GM12878 (cell line): ENCODE measurements at regions not wholly inside any gene's neighbourhood (a gene's known extent, or its start where the extent isn't known, plus 50 kb on each side); places are given as distances from the start of the nearest gene placed in this dataset.

Experiments
- ATAC-seq: fragments of 200-7000 bp; cut with Tn5 transposase; 3 replicates; pipeline ENCODE4 v1.9.1; 2020; ENCODE audit warnings: mild to moderate bottlenecking, moderate library complexity
- BruUV-seq: library from RNA; stranded (reverse); fragments of 400-500 nt; replicated peaks from 2 replicates; lab custom pipeline; 2021; lab: Mats Ljungman, UMichigan
- CTCF ChIA-PET: fragments of 300-600 bp; sonication (Branson Sonifier 250); formaldehyde crosslinking; extraction: SDS; loops from one replicate; lab custom pipeline; 2021; ENCODE audit warnings: inconsistent platforms; lab: Yijun Ruan, JAX
- POLR2A ChIA-PET: fragments of 350-600 bp; formaldehyde crosslinking; extraction: SDS; loops from one replicate; lab custom pipeline; 2021; ENCODE audit warnings: inconsistent platforms; lab: Charles Lee
- RAD21 ChIA-PET: fragments of 300-600 bp; sonication (Branson Sonifier 250); formaldehyde crosslinking; loops from one replicate; lab custom pipeline; 2023; ENCODE audit warnings: antibody characterized with exemption; ENCODE audit not compliant: unreplicated experiment; lab: Charles Lee
- SMC1A ChIA-PET: fragments of 300-600 bp; sonication (Branson Sonifier 250); formaldehyde crosslinking; loops from one replicate; lab custom pipeline; 2023; ENCODE audit not compliant: unreplicated experiment, uncharacterized antibody; lab: Charles Lee
- DNase-seq: peaks from one replicate; pipeline ENCODE4 v3.0.0-alpha.2; 2011; ENCODE audit warnings: low read depth, low spot score
- FAIRE-seq: peaks from 3 replicates; lab custom pipeline; 2011; peaks lifted over from hg19 to GRCh38; lab: Jason Lieb, UNC
- H2AFZ ChIP-seq: 2 replicates; pipeline ENCODE4 v1.6.0; 2011; ENCODE audit warnings: low read depth, low read length, control low read depth; ENCODE audit not compliant: control insufficient read depth
- H3K27ac ChIP-seq: 2 replicates; pipeline ENCODE4 v1.5.1; 2011; ENCODE audit warnings: control low read depth; ENCODE audit not compliant: control insufficient read depth, insufficient read depth
- H3K27me3 ChIP-seq, 2 experiments: replicated peaks in 1 of 2; 2 replicates each; pipeline versions ENCODE4 v1.6.0 to v1.6.1; 2011; ENCODE audit warnings: low read length in 1 of 2; ENCODE audit not compliant: control insufficient read depth in 2 of 2, insufficient read depth in 2 of 2
- H3K36me3 ChIP-seq, 2 experiments: 2 replicates each; pipeline ENCODE4 v1.5.1; 2011; ENCODE audit warnings: low read length in 1 of 2; ENCODE audit not compliant: control insufficient read depth in 2 of 2, insufficient read depth in 2 of 2
- H3K4me1 ChIP-seq: 2 replicates; pipeline ENCODE4 v1.6.1; 2011; ENCODE audit warnings: mild to moderate bottlenecking, low read length, moderate library complexity, mixed read lengths; ENCODE audit not compliant: control insufficient read depth, insufficient read depth
- H3K4me2 ChIP-seq: 2 replicates; pipeline ENCODE4 v1.6.0; 2011; ENCODE audit warnings: control low read depth; ENCODE audit not compliant: control insufficient read depth, insufficient read depth
- H3K4me3 ChIP-seq: fragments of 200-600 bp; sonication (generic); 2 replicates; pipeline ENCODE4 v1.5.1; 2016
- H3K79me2 ChIP-seq: 2 replicates; pipeline ENCODE4 v1.6.0; 2011; ENCODE audit warnings: low read length; ENCODE audit not compliant: control insufficient read depth, insufficient read depth
- H3K9ac ChIP-seq: 2 replicates; pipeline ENCODE4 v1.8.0; 2011; ENCODE audit warnings: low read length, control low read depth, mixed read lengths; ENCODE audit not compliant: control insufficient read depth, insufficient read depth
- H3K9me3 ChIP-seq: replicated peaks from 3 replicates; pipeline ENCODE4 v1.5.1; 2011; ENCODE audit warnings: mild to moderate bottlenecking, low read length; ENCODE audit not compliant: control insufficient read depth, insufficient read depth
- H4K20me1 ChIP-seq: 2 replicates; pipeline ENCODE4 v1.6.0; 2011; ENCODE audit not compliant: control insufficient read depth, insufficient read depth
- BCL11A ChIP-seq: IDR thresholded peaks from 2 replicates; pipeline ENCODE4 v1.6.1; 2011; ENCODE audit warnings: low read depth, low read length
- DPF2 ChIP-seq: fragments of 450-650 bp; IDR thresholded peaks from 2 replicates; pipeline ENCODE4 v1.6.1; 2017; ENCODE audit warnings: mild to moderate bottlenecking
- FOXM1 ChIP-seq: IDR thresholded peaks from 2 replicates; pipeline ENCODE4 v1.6.1; 2012; ENCODE audit warnings: low read depth, mild to moderate bottlenecking, inconsistent platforms, low read length, moderate library complexity
- JUNB ChIP-seq: IDR thresholded peaks from 2 replicates; pipeline ENCODE4 v1.6.1; 2016; ENCODE audit warnings: antibody characterized with exemption, mild to moderate bottlenecking
- KLF5 ChIP-seq: fragments of 450-650 bp; IDR thresholded peaks from 2 replicates; pipeline ENCODE4 v1.6.1; 2014; ENCODE audit warnings: mild to moderate bottlenecking; ENCODE audit not compliant: partially characterized antibody
- NR2F1 ChIP-seq: fragments of 450-650 bp; conservative IDR thresholded peaks from 2 replicates; pipeline ENCODE4 v1.6.1; 2017; ENCODE audit warnings: mild to moderate bottlenecking
- PML ChIP-seq: IDR thresholded peaks from 2 replicates; pipeline ENCODE4 v1.6.1; 2012; ENCODE audit warnings: low read length, inconsistent platforms
- SIN3A ChIP-seq: IDR thresholded peaks from 2 replicates; pipeline ENCODE4 v1.6.1; 2012; ENCODE audit warnings: low read depth, low read length, improper control_type of control experiment
- SP1 ChIP-seq: IDR thresholded peaks from one replicate; pipeline ENCODE4 v1.6.1; 2011; ENCODE audit warnings: low read depth, low read length
- TBL1XR1 ChIP-seq: IDR thresholded peaks from 2 replicates; pipeline ENCODE4 v1.6.1; 2012; ENCODE audit warnings: low read depth, low read length, improper control_type of control experiment
- ZBED1 ChIP-seq: IDR thresholded peaks from 2 replicates; pipeline ENCODE4 v1.6.1; 2016; ENCODE audit warnings: borderline replicate concordance
- ZNF687 ChIP-seq: fragments of 450-650 bp; IDR thresholded peaks from 2 replicates; pipeline ENCODE4 v1.6.1; 2017; ENCODE audit warnings: mild to moderate bottlenecking, moderate library complexity
- WGBS: methylation state at CpG from one replicate; pipeline ENCODE4 v1.1.6; 2016; ENCODE audit warnings: low lambda C conversion rate; ENCODE audit not compliant: insufficient replicate concordance, insufficient coverage; ENCODE audit errors: missing lambda C conversion rate; 5-methylcytosine and 5-hydroxymethylcytosine counted together
- in situ Hi-C: fragments of 300-500 bp; cut with MboI; formaldehyde crosslinking; loops from 9 replicates; pipeline ENCODE4 v1.14.3; 2018; ENCODE audit warnings: mixed read lengths
- intact Hi-C: fragments of 100-400 bp; cut with micrococcal nuclease; formaldehyde crosslinking; loops from one replicate; pipeline ENCODE4 v1.14.2; 2022; ENCODE audit not compliant: unreplicated experiment
- TF ChIP-seq, protein P1 (sequence below): fragments of 450-650 bp; IDR thresholded peaks from 2 replicates; pipeline ENCODE4 v1.6.1; 2017; ENCODE audit warnings: low read depth, mild to moderate bottlenecking, moderate library complexity

GRCh38 chr13:79108914-79109643 lies 297.0 kb downstream of the RBM26 start:
- intact Hi-C loops (no loop called here), in situ Hi-C loops (no loop called here)
- H3K27me3 ChIP-seq, result no peaks in the 10 kb centered on the region
- peak overlapping the region; percentile 50 for H2AFZ ChIP-seq
- no peak overlapping the region for H3K4me3 ChIP-seq
- ChIA-PET CTCF (no interaction called here), SMC1A (interaction anchor here (1.5 kb wide), 1 partner anchor 11 kb away, joined by 3 read pairs; no protein-coding TSS in a partner anchor), POLR2A (no interaction called here), RAD21 (interaction anchor here (0.7 kb wide), 1 partner anchor 143 kb away, joined by 3 read pairs; no protein-coding TSS in a partner anchor)
- FAIRE-seq (no peak), DNase-seq (peak; percentile 16), ATAC-seq (peak; percentile 79)
- TF ChIP-seq DPF2 (0 out of 2 replicates have a peak, but pooled peaks have one; percentile 29), KLF5 (no peak), SP1 (no peak), NR2F1 (peak; percentile 91)
- no TSS peak for BruUV-seq
- no peaks in the 10 kb centered on the region for H3K36me3 ChIP-seq
- H3K4me1 ChIP-seq, result peaks cover 3% of the 10 kb centered on the region; the same call in 1 of the 2 replicates
- H3K27ac ChIP-seq, result no peak overlapping the region
- no peak overlapping the region for H3K9ac ChIP-seq
- H3K79me2 ChIP-seq, result no peaks in the 10 kb centered on the region
- H4K20me1 ChIP-seq, result no peaks in the 10 kb centered on the region
- H3K4me2 ChIP-seq, result peak overlapping the region; percentile 38
- WGBS, result 88% methylated on average over 1 of the region's 1 CpG
- H3K9me3 ChIP-seq, result no peaks in the 10 kb centered on the region

GRCh38 chr13:79098596-79098995 lies 307.5 kb downstream of the RBM26 start:
- BruUV-seq, result no TSS peak
- Histone ChIP-seq H2AFZ (no peak overlapping the region), H3K4me2 (no peak overlapping the region), H3K27ac (no peak overlapping the region), H3K9me3 (no peaks in the 10 kb centered on the region), H3K36me3 (no peaks in the 10 kb centered on the region), H4K20me1 (no peaks in the 10 kb centered on the region), H3K79me2 (no peaks in the 10 kb centered on the region), H3K27me3 (no peaks in the 10 kb centered on the region), H3K9ac (no peak overlapping the region), H3K4me1 (no peaks in the 10 kb centered on the region), H3K4me3 (no peak overlapping the region)
- ChIA-PET RAD21 (no interaction called here), SMC1A (interaction anchor here (1.0 to 1.9 kb wide), 5 partner anchors 11 to 163 kb away, joined by 3 to 5 read pairs (median 3); no protein-coding TSS in a partner anchor), CTCF (interaction anchor here (0.6 kb wide), 1 partner anchor 158 kb away, joined by 3 read pairs; no protein-coding TSS in a partner anchor), POLR2A (no interaction called here)
- no peak for ATAC-seq
- DNase-seq, result no peak
- in situ Hi-C loops, result no loop called here
- no peak for FAIRE-seq
- intact Hi-C loops, result no loop called here
- WGBS, result 35% methylated on average over 4 of the region's 4 CpGs
- no peak for TF ChIP-seq JUNB
- no peak for TF ChIP-seq ZNF687
- no peak for TF ChIP-seq SIN3A
- no peak for TF ChIP-seq TBL1XR1
- no peak for TF ChIP-seq FOXM1
- TF ChIP-seq, protein P1, sequence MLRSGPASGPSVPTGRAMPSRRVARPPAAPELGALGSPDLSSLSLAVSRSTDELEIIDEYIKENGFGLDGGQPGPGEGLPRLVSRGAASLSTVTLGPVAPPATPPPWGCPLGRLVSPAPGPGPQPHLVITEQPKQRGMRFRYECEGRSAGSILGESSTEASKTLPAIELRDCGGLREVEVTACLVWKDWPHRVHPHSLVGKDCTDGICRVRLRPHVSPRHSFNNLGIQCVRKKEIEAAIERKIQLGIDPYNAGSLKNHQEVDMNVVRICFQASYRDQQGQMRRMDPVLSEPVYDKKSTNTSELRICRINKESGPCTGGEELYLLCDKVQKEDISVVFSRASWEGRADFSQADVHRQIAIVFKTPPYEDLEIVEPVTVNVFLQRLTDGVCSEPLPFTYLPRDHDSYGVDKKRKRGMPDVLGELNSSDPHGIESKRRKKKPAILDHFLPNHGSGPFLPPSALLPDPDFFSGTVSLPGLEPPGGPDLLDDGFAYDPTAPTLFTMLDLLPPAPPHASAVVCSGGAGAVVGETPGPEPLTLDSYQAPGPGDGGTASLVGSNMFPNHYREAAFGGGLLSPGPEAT, result no peak
- TF ChIP-seq BCL11A, result no peak
- TF ChIP-seq PML, result no peak
- TF ChIP-seq ZBED1, result no peak
